ENCODE measurements at regions not wholly inside any gene's neighbourhood (a gene's known extent, or its start where the extent isn't known, plus 50 kb on each side); places are given as distances from the start of the nearest gene placed in this dataset.

GRCh38 chr7:146000882-146001281 is 115.7 kb upstream of the CNTNAP2 start:
- Mint-ChIP-seq H3K4me3 (no peak overlapping the region), H3K9me3 (peaks cover 6 to 28% (median 13%) of the 10 kb centered on the region in 6 donors), H3K27ac (no peak overlapping the region), H3K36me3 (no peaks in the 10 kb centered on the region), H3K27me3 (ENCODE audit: low read depth in 3 of 3) (peaks cover 0 to 2% (median 0%) of the 10 kb centered on the region in 3 donors), H3K4me1 (no peaks in the 10 kb centered on the region)
- no peak for DNase-seq

DNA sequence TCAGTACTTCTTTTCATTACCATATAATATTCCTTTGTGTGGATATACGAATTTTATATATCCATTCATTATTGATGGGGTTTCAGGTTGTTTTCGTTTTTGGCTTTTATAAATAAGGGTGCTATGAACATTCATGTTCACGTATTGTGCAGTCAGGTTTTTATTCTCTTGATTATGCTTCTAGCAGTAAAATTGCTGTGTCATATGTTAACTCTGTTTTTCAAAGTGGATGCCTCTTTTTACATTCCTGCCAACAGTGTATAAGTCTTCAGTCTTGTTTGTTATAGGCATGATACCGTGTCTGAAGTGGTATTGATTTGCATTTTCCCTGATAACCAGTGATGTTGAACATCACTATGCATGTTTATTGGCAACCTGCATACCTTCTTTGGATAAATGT is 127.1 kb upstream of the CNTNAP2 start:
- Mint-ChIP-seq H3K4me1 (no peaks in the 10 kb centered on the region), H3K4me3 (no peak overlapping the region), H3K36me3 (no peaks in the 10 kb centered on the region), H3K27ac (no peak overlapping the region), H3K27me3 (ENCODE audit: low read depth in 3 of 3) (peaks cover 0 to 2% (median 0%) of the 10 kb centered on the region in 3 donors), H3K9me3 (peaks cover 5 to 21% (median 10%) of the 10 kb centered on the region in 6 donors)
- DNase-seq, result no peak

- Mint-ChIP-seq H3K27ac (no peak overlapping the region), H3K9me3 (peaks cover 7 to 41% (median 18%) of the 10 kb centered on the region in 6 donors), H3K4me1 (no peaks in the 10 kb centered on the region), H3K4me3 (no peak overlapping the region), H3K36me3 (no peaks in the 10 kb centered on the region), H3K27me3 (ENCODE audit: low read depth in 3 of 3) (peaks cover 0 to 2% (median 0%) of the 10 kb centered on the region in 3 donors)
- DNase-seq, result no peak
Observed at GRCh38 chr7:145986248-145986874, 130.2 kb upstream of the CNTNAP2 start.

DNA sequence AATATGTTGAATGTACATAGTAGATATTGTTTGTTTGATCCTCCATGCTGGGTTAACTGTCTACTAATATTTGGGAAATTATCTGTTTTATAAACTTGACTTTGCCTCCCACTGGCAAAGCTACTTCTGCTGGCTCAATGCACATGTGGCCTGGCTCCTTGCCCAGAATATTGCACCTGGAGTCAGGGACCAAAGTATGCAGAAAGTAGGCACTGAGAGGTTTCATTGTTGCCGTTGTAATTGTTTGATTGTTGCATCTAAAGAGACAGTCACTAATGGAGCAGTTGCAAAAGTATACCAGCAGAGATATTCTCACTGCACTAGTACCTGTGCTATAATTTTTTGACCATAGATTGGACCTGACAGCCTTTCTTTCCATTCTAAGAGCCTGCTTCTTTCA is 137.8 kb upstream of the CNTNAP2 start:
- H3K9me3 Mint-ChIP-seq, result peaks cover 7 to 37% (median 14%) of the 10 kb centered on the region in 6 donors
- no peak overlapping the region for H3K27ac Mint-ChIP-seq
- H3K27me3 Mint-ChIP-seq (ENCODE audit: low read depth in 3 of 3), result peaks cover 0 to 2% (median 0%) of the 10 kb centered on the region in 3 donors
- no peaks in the 10 kb centered on the region for H3K36me3 Mint-ChIP-seq
- H3K4me3 Mint-ChIP-seq, result no peak overlapping the region
- no peaks in the 10 kb centered on the region for H3K4me1 Mint-ChIP-seq
- DNase-seq, result no peak

DNA sequence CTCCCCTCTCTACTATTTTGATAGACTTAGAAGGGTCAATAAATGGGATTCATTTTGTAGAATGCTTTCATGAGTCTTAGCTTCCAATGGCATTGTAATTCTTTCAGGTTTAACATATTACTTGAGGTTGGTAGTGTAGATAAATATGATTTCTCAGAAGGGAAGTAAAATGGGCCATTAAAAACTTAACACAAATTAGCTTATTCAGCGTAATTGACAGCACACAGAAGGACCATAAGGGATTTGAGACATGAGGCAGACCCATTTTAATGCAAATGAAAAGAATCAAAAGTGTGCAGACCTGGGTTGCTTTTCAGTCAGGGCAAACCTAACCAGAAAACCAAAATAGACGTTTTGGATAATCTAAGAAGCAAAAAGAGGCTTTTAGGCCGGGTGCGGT is 156.6 kb upstream of the CNTNAP2 start:
- H3K27me3 Mint-ChIP-seq (ENCODE audit: low read depth in 3 of 3), result no peaks in the 10 kb centered on the region
- peaks cover 5 to 66% (median 24%) of the 10 kb centered on the region in 6 donors for H3K9me3 Mint-ChIP-seq
- H3K36me3 Mint-ChIP-seq, result no peaks in the 10 kb centered on the region
- H3K27ac Mint-ChIP-seq, result no peak overlapping the region
- no peak overlapping the region for H3K4me3 Mint-ChIP-seq
- no peaks in the 10 kb centered on the region for H3K4me1 Mint-ChIP-seq
- DNase-seq, result no peak

- H3K27me3 Mint-ChIP-seq (ENCODE audit: low read depth in 3 of 3), result no peaks in the 10 kb centered on the region
- no peak for DNase-seq
- no peak overlapping the region for H3K27ac Mint-ChIP-seq
- peaks cover 0 to 51% (median 23%) of the 10 kb centered on the region in 6 donors for H3K9me3 Mint-ChIP-seq
- H3K4me1 Mint-ChIP-seq, result no peaks in the 10 kb centered on the region
- no peaks in the 10 kb centered on the region for H3K36me3 Mint-ChIP-seq
- H3K4me3 Mint-ChIP-seq, result no peak overlapping the region
Observed at GRCh38 chr7:145957160-145957890, 159.3 kb upstream of the CNTNAP2 start.

DNA sequence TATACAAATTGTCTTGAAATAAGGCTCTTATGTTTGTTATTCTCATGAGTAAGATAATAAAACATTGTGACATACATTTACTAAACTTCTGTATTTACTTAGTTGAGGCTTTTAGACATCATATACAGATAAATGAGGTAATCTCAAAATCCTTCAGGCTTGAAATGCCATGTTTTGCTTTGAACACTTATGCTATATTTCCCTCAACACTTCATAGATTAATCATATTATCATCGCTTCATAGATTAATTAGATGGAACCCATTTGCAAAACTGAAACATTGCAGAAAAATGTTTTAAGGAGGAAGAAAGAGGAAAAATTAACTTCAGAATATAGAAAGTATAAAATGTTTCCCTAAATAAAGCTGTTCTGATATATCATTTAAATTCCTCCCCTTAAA is 165.0 kb upstream of the CNTNAP2 start:
- Mint-ChIP-seq H3K27me3 (ENCODE audit: low read depth in 3 of 3) (no peaks in the 10 kb centered on the region), H3K27ac (no peak overlapping the region), H3K4me3 (no peak overlapping the region), H3K4me1 (no peaks in the 10 kb centered on the region), H3K36me3 (no peaks in the 10 kb centered on the region), H3K9me3 (peaks cover 6 to 44% (median 25%) of the 10 kb centered on the region in 6 donors)
- DNase-seq, result no peak

- no peak for DNase-seq
- Mint-ChIP-seq H3K36me3 (no peaks in the 10 kb centered on the region), H3K27me3 (ENCODE audit: low read depth in 3 of 3) (peaks cover 0 to 2% (median 2%) of the 10 kb centered on the region in 3 donors), H3K4me1 (no peaks in the 10 kb centered on the region), H3K9me3 (peaks cover 8 to 53% (median 32%) of the 10 kb centered on the region in 6 donors), H3K27ac (no peak overlapping the region), H3K4me3 (no peak overlapping the region)
Observed at GRCh38 chr7:145928937-145929336, 187.7 kb upstream of the CNTNAP2 start.

DNA sequence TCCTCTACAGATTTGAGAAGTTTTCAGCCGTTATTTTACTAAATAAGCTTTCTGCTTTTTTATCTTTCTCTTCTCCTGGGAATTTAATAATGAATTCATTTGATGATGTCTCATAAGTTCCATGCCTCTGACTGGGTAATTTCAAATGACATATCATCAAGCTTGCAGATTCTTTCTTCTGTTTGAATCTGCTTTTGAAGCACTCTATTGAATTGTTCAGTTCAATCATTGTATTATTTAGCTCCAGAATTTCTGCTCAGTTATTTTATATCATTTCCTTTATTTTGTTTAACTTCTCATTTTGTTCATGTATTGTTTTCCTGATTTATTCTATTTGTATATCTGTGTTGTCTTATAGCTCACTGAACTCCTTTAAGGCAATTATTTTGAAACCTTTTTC is 196.9 kb upstream of the CNTNAP2 start:
- H3K4me3 Mint-ChIP-seq, result no peak overlapping the region
- peaks cover 11 to 52% (median 27%) of the 10 kb centered on the region in 6 donors for H3K9me3 Mint-ChIP-seq
- H3K4me1 Mint-ChIP-seq, result no peaks in the 10 kb centered on the region
- H3K27ac Mint-ChIP-seq, result no peak overlapping the region
- no peaks in the 10 kb centered on the region for H3K27me3 Mint-ChIP-seq (ENCODE audit: low read depth in 3 of 3)
- DNase-seq, result no peak
- no peaks in the 10 kb centered on the region for H3K36me3 Mint-ChIP-seq

GRCh38 chr7:145916776-145917175 is 199.8 kb upstream of the CNTNAP2 start:
- Mint-ChIP-seq H3K36me3 (no peaks in the 10 kb centered on the region), H3K27ac (no peak overlapping the region), H3K27me3 (ENCODE audit: low read depth in 3 of 3) (no peaks in the 10 kb centered on the region), H3K4me1 (no peaks in the 10 kb centered on the region), H3K4me3 (no peak overlapping the region), H3K9me3 (peaks cover 13 to 53% (median 21%) of the 10 kb centered on the region in 6 donors)
- DNase-seq, result no peak

GRCh38 chr7:145915679-145916078 is 200.9 kb upstream of the CNTNAP2 start:
- DNase-seq, result no peak
- Mint-ChIP-seq H3K9me3 (peaks cover 13 to 53% (median 18%) of the 10 kb centered on the region in 6 donors), H3K27me3 (ENCODE audit: low read depth in 3 of 3) (no peaks in the 10 kb centered on the region), H3K4me3 (no peak overlapping the region), H3K27ac (no peak overlapping the region), H3K4me1 (no peaks in the 10 kb centered on the region), H3K36me3 (no peaks in the 10 kb centered on the region)

GRCh38 chr7:145909991-145910513 is 206.5 kb upstream of the CNTNAP2 start:
- Mint-ChIP-seq H3K9me3 (peaks cover 3 to 33% (median 13%) of the 10 kb centered on the region in 6 donors), H3K36me3 (no peaks in the 10 kb centered on the region), H3K4me1 (no peaks in the 10 kb centered on the region), H3K4me3 (no peak overlapping the region), H3K27me3 (ENCODE audit: low read depth in 3 of 3) (peaks cover 0 to 1% (median 0%) of the 10 kb centered on the region in 3 donors), H3K27ac (no peak overlapping the region)
- DNase-seq, result no peak

- H3K36me3 Mint-ChIP-seq, result no peaks in the 10 kb centered on the region
- H3K4me1 Mint-ChIP-seq, result no peaks in the 10 kb centered on the region
- DNase-seq, result no peak
- H3K27me3 Mint-ChIP-seq (ENCODE audit: low read depth in 3 of 3), result peaks cover 0 to under 1% (median 0%) of the 10 kb centered on the region in 3 donors
- no peak overlapping the region for H3K4me3 Mint-ChIP-seq
- no peak overlapping the region for H3K27ac Mint-ChIP-seq
- peaks cover 7 to 49% (median 25%) of the 10 kb centered on the region in 6 donors for H3K9me3 Mint-ChIP-seq
Observed at GRCh38 chr7:145903658-145904057, 212.9 kb upstream of the CNTNAP2 start.

- Mint-ChIP-seq H3K9me3 (peaks cover 7 to 60% (median 32%) of the 10 kb centered on the region in 6 donors), H3K27me3 (ENCODE audit: low read depth in 3 of 3) (no peaks in the 10 kb centered on the region), H3K36me3 (peaks cover 0 to under 1% (median 0%) of the 10 kb centered on the region in 3 donors), H3K27ac (no peak overlapping the region), H3K4me1 (no peaks in the 10 kb centered on the region), H3K4me3 (no peak overlapping the region)
- DNase-seq, result no peak
Observed at GRCh38 chr7:145902123-145902522, 214.5 kb upstream of the CNTNAP2 start.

All from immature natural killer cell (primary cell).